RWPE2 (cell line): ENCODE measurements at regions not wholly inside any gene's neighbourhood (a gene's known extent, or its start where the extent isn't known, plus 50 kb on each side); places are given as distances from the start of the nearest gene placed in this dataset.

ENCODE experiments used
- ATAC-seq: fragments of 200-7000 bp; cut with Tn5 transposase; 3 replicates; pipeline ENCODE4 v1.9.1; 2021; ENCODE audit warnings: low read depth
- DNase-seq: peaks from one replicate; pipeline ENCODE4 v3.0.0-alpha.2; 2020; ENCODE audit warnings: low spot score
- H3K27ac ChIP-seq: fragments of 450-650 bp; 2 replicates; pipeline ENCODE4 v1.5.1; 2017; ENCODE audit warnings: mild to moderate bottlenecking; ENCODE audit not compliant: poor library complexity, severe bottlenecking
- H3K27me3 ChIP-seq: fragments of 250-450 bp; sonication (Bioruptor Pico); 2 replicates; pipeline ENCODE4 v1.5.1; 2021; ENCODE audit warnings: mild to moderate bottlenecking, moderate library complexity; ENCODE audit not compliant: insufficient read depth, poor library complexity, severe bottlenecking
- H3K36me3 ChIP-seq: fragments of 250-450 bp; sonication (Bioruptor Pico); 2 replicates; pipeline ENCODE4 v1.5.1; 2020; ENCODE audit warnings: low read depth, mild to moderate bottlenecking, moderate library complexity
- H3K4me1 ChIP-seq: fragments of 250-450 bp; sonication (Bioruptor Pico); 2 replicates; pipeline ENCODE4 v1.5.1; 2021; ENCODE audit warnings: mild to moderate bottlenecking, moderate library complexity; ENCODE audit not compliant: insufficient read depth, poor library complexity, severe bottlenecking
- H3K4me3 ChIP-seq: fragments of 250-450 bp; sonication (Bioruptor Pico); 2 replicates; pipeline ENCODE4 v1.5.1; 2021; ENCODE audit warnings: mild to moderate bottlenecking, moderate library complexity; ENCODE audit not compliant: severe bottlenecking
- H3K9me3 ChIP-seq: fragments of 250-450 bp; sonication (Bioruptor Pico); 2 replicates; pipeline ENCODE4 v1.5.1; 2021; ENCODE audit warnings: mild to moderate bottlenecking, moderate library complexity; ENCODE audit not compliant: severe bottlenecking
- TF ChIP-seq, protein P1 (sequence below): fragments of 450-650 bp; IDR thresholded peaks from one replicate; pipeline ENCODE4 v1.5.1; 2017; ENCODE audit warnings: mild to moderate bottlenecking, moderate library complexity; ENCODE audit not compliant: poor library complexity, severe bottlenecking

DNA sequence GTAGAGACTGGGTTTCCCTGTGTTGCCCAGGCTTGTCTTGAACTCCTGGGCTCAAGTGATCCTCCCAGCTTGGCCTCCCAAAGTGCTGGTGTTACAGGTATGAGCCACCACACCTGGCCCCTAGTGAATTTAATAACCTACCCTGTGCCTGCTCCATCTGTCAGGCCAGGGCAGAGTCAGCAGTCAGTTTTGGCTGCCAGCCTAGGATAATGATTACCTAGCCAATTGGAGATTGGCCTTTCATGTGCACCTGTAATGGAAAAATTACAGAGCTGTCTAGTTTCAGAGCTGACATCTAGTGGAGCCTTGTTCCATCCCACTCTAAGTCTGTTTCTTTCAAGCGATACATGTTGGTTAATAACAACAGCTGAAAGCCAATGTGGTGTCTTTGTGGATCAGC is 92.0 kb downstream of the DIRAS3 start:
- H3K4me1 ChIP-seq: no peaks in the 10 kb centered on the region
- ATAC-seq: no peak
- no peaks in the 10 kb centered on the region for H3K9me3 ChIP-seq
- no peaks in the 10 kb centered on the region for H3K27me3 ChIP-seq
- H3K36me3 ChIP-seq: no peaks in the 10 kb centered on the region
- H3K27ac ChIP-seq: no peak overlapping the region
- no peak overlapping the region for H3K4me3 ChIP-seq
- TF ChIP-seq, protein P1, sequence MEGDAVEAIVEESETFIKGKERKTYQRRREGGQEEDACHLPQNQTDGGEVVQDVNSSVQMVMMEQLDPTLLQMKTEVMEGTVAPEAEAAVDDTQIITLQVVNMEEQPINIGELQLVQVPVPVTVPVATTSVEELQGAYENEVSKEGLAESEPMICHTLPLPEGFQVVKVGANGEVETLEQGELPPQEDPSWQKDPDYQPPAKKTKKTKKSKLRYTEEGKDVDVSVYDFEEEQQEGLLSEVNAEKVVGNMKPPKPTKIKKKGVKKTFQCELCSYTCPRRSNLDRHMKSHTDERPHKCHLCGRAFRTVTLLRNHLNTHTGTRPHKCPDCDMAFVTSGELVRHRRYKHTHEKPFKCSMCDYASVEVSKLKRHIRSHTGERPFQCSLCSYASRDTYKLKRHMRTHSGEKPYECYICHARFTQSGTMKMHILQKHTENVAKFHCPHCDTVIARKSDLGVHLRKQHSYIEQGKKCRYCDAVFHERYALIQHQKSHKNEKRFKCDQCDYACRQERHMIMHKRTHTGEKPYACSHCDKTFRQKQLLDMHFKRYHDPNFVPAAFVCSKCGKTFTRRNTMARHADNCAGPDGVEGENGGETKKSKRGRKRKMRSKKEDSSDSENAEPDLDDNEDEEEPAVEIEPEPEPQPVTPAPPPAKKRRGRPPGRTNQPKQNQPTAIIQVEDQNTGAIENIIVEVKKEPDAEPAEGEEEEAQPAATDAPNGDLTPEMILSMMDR: no peak
- no peak for DNase-seq

DNA sequence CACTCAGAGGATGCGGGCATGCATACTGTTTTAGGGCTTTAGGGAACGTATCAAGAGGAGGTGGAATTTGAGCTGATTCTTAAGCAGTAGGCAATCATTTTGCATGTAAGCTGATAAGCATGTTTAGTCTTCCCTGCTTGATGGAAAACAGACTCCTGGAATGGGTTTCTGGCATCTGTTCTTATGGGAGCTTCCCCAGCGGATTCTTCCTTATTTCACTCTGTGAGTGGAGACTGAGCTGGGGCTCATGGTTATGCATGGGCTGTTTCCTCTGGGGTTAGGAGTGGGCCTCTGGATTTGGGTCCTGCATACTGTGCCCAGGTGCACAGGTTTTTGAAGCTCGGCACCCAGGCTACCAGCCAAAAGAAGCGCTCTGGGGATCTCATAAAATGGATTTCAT is 93.4 kb downstream of the DIRAS3 start:
- no peak for ATAC-seq
- H3K27ac ChIP-seq: no peak overlapping the region
- TF ChIP-seq, protein P1: no peak

DNA sequence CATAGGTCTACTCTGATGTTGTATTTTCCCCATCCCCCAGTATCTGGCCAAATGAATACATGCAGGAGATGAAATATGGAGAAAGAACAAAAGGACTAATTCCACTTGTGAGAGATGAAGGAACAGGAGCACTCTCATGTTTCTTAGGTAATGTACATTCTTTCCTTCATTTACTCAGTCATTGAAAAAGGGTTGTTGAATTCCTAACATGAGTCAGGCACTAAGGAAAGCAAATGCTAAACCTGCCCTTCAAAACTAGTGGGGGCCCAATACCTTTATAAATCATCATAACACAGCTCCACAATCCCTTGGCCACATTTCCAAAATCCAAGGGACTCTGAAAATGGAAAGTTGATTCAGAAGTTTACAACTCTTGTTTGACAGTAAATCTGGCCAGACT is 94.3 kb downstream of the DIRAS3 start:
- Histone ChIP-seq H3K4me1 (no peaks in the 10 kb centered on the region), H3K4me3 (no peak overlapping the region), H3K27me3 (no peaks in the 10 kb centered on the region), H3K27ac (no peak overlapping the region), H3K9me3 (no peaks in the 10 kb centered on the region), H3K36me3 (no peaks in the 10 kb centered on the region)
- DNase-seq (no peak), ATAC-seq (no peak)
- TF ChIP-seq, protein P1: no peak

More for the DNA sequence above, 93.4 kb downstream of the DIRAS3 start:
- DNase-seq: no peak
- H3K4me1 ChIP-seq: no peaks in the 10 kb centered on the region
- H3K36me3 ChIP-seq: no peaks in the 10 kb centered on the region
- no peaks in the 10 kb centered on the region for H3K27me3 ChIP-seq
- H3K4me3 ChIP-seq: no peak overlapping the region
- H3K9me3 ChIP-seq: no peaks in the 10 kb centered on the region

DNA sequence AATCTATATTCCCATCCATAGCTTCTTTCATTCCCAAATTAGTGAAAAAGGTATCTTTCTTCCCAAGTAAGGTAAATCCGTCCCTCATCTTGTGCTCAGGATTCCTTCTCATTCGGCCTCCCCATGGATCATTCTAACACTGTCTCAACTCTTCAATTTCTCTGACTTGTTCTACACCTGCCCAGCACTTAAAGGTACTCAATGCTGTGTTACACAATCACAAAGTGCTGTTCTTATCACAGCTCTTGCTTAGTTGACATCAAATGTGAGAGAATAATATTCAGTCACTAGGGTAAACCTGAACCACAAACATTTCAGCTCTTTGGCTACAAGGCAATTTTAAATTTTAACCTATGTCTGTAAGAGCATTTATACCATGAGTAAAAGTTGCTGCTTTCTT is 94.8 kb downstream of the DIRAS3 start:
- no peak for DNase-seq
- TF ChIP-seq, protein P1: no peak
- Histone ChIP-seq H3K4me1 (no peaks in the 10 kb centered on the region), H3K9me3 (no peaks in the 10 kb centered on the region), H3K27me3 (no peaks in the 10 kb centered on the region), H3K27ac (no peak overlapping the region), H3K36me3 (no peaks in the 10 kb centered on the region), H3K4me3 (no peak overlapping the region)
- ATAC-seq: no peak

DNA sequence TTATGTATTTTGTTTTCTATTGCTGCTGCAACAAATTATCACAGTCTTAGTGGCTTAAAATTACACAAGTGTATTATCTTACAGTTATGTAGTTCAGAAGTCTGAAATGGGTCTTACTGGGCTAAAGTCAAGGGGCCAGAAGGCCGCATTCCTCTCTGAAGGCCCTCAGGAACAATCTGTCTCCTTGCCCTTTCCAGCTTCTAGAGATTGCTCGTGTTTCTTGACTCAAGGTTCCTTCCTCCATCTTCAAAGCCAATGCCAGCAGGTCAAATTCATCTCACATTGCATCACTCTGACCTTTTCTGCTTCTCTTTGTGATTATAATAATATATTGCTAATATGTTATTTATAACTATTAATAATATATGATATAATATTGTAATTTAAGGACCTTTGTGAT is 97.1 kb downstream of the DIRAS3 start:
- Histone ChIP-seq H3K4me3 (no peak overlapping the region), H3K27me3 (no peaks in the 10 kb centered on the region), H3K36me3 (no peaks in the 10 kb centered on the region), H3K4me1 (no peaks in the 10 kb centered on the region), H3K27ac (no peak overlapping the region), H3K9me3 (no peaks in the 10 kb centered on the region)
- DNase-seq (no peak), ATAC-seq (no peak)
- TF ChIP-seq, protein P1: no peak
